K562 (cell line): ENCODE measurements at regions not wholly inside any gene's neighbourhood (a gene's known extent, or its start where the extent isn't known, plus 50 kb on each side); places are given as distances from the start of the nearest gene placed in this dataset.

Experiments used
- BCOR ChIP-seq: fragments of 450-650 bp; IDR thresholded peaks from 2 replicates; pipeline ENCODE4 v1.6.1; 2016
- NFYB ChIP-seq: IDR thresholded peaks from 2 replicates; pipeline ENCODE4 v1.6.1; 2011; ENCODE audit warnings: mild to moderate bottlenecking, moderate library complexity; ENCODE audit not compliant: insufficient read length; ENCODE audit errors: extremely low read depth
- ZNF324 ChIP-seq: fragments of 250-450 bp; sonication (Bioruptor Pico); IDR thresholded peaks from 2 replicates; pipeline ENCODE4 v1.4.0; 2020; ENCODE audit warnings: mild to moderate bottlenecking
- ZNF551 ChIP-seq: fragments of 250-450 bp; sonication (Bioruptor Pico); IDR thresholded peaks from 2 replicates; pipeline ENCODE4 v1.5.0; 2021; ENCODE audit warnings: mild to moderate bottlenecking, moderate library complexity

DNA sequence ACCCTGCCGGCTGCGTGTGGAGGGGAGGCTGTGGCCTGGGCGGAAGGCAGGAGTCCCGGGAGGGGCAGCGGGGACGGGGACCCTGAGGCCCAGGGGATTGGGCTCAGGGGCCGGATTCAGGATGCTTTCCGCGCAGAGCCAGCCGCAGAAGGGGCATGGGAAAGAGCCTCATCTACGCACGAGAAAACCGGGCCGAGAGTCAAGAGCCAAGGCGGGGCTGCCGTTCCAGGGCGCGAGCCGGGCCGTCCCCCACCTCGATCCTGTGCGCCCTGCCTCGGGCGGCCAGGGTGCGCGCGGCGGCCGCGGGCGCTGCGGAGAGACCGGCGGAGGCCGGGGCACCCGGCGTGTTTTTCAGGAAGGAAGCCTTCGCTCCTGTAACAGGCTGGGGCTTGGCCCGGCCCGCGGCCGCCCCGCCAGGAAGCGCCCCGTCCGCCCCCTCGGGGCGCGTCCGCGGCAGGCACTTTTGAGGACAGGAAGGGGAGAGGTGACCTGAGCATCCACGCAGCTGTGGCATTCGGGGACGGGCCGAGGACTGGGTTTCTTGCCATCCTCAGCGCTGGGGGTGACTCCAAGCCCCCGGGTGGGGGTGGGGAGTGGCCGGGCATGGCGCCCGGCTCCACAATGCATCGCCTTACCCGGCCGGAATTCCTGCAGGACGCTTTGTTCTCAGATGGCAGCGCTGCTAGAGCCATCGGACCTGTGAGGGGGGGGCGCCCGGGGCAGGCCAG is 62.3 kb upstream of the GATA2 start:
- no peak for TF ChIP-seq ZNF551 (CRISPR knock-in tag)
- no peak for TF ChIP-seq BCOR
- no peak for TF ChIP-seq ZNF324 (CRISPR knock-in tag)
- TF ChIP-seq NFYB: no peak
